H9 (cell line): ENCODE measurements at regions not wholly inside any gene's neighbourhood (a gene's known extent, or its start where the extent isn't known, plus 50 kb on each side); places are given as distances from the start of the nearest gene placed in this dataset.

Experiments
- DNase-seq: peaks from one replicate; pipeline ENCODE4 v3.0.0-alpha.2; 2017
- H2AFZ ChIP-seq: one replicate; pipeline ENCODE4 v1.6.1; 2013; ENCODE audit warnings: mild to moderate bottlenecking, low read length, control low read depth, moderate library complexity
- H2AK5ac ChIP-seq: 2 replicates; pipeline ENCODE4 v1.6.1; 2013; ENCODE audit warnings: low read length, control low read depth, mixed read lengths; ENCODE audit not compliant: insufficient read length
- H2BK120ac ChIP-seq: one replicate; pipeline ENCODE4 v1.6.1; 2013; ENCODE audit warnings: low read depth, mild to moderate bottlenecking, low read length, control low read depth, inconsistent platforms; ENCODE audit not compliant: poor library complexity, severe bottlenecking
- H2BK12ac ChIP-seq: 2 replicates; pipeline ENCODE4 v1.6.1; 2013; ENCODE audit warnings: low read length, control low read depth, mixed read lengths, low read depth; ENCODE audit not compliant: insufficient read length
- H2BK15ac ChIP-seq: 2 replicates; pipeline ENCODE4 v1.6.1; 2013; ENCODE audit warnings: low read depth, low read length, control low read depth
- H2BK20ac ChIP-seq: one replicate; pipeline ENCODE4 v1.6.1; 2013; ENCODE audit warnings: low read depth, mild to moderate bottlenecking, low read length, control low read depth, inconsistent platforms; ENCODE audit not compliant: poor library complexity, severe bottlenecking
- H2BK5ac ChIP-seq: 2 replicates; pipeline ENCODE4 v1.6.1; 2013; ENCODE audit warnings: low read length, control low read depth, mixed read lengths; ENCODE audit not compliant: insufficient read length
- H3K14ac ChIP-seq: 2 replicates; pipeline ENCODE4 v1.6.1; 2013; ENCODE audit warnings: low read length, control low read depth; ENCODE audit not compliant: insufficient read depth
- H3K18ac ChIP-seq: 2 replicates; pipeline ENCODE4 v1.6.1; 2013; ENCODE audit warnings: low read depth, mild to moderate bottlenecking, mixed read lengths, low read length, control low read depth; ENCODE audit not compliant: insufficient read length
- H3K23ac ChIP-seq: 2 replicates; pipeline ENCODE4 v1.6.1; 2013; ENCODE audit warnings: low read length, control low read depth, mixed read lengths, low read depth; ENCODE audit not compliant: insufficient read length
- H3K23me2 ChIP-seq: 2 replicates; pipeline ENCODE4 v1.6.1; 2013; ENCODE audit warnings: low read depth, mild to moderate bottlenecking, mixed read lengths, low read length, control low read depth; ENCODE audit not compliant: insufficient read length, poor library complexity, severe bottlenecking
- H3K27ac ChIP-seq: 2 replicates; pipeline ENCODE4 v1.5.1; 2013; ENCODE audit warnings: low read length, control low read depth, mixed read lengths, low read depth; ENCODE audit not compliant: insufficient read length
- H3K27me3 ChIP-seq: 2 replicates; pipeline ENCODE4 v1.6.1; 2013; ENCODE audit warnings: low read length, control low read depth, inconsistent platforms; ENCODE audit not compliant: insufficient read depth
- H3K4ac ChIP-seq: 2 replicates; pipeline ENCODE4 v1.6.1; 2013; ENCODE audit warnings: low read depth, mild to moderate bottlenecking, control low read depth, inconsistent platforms, low read length, moderate library complexity
- H3K4me1 ChIP-seq: 2 replicates; pipeline ENCODE4 v1.6.1; 2013; ENCODE audit warnings: low read length, control low read depth, inconsistent platforms; ENCODE audit not compliant: insufficient read depth
- H3K4me2 ChIP-seq: 2 replicates; pipeline ENCODE4 v1.6.1; 2013; ENCODE audit warnings: low read length, control low read depth, mixed read lengths; ENCODE audit not compliant: insufficient read length, insufficient read depth
- H3K56ac ChIP-seq: 2 replicates; pipeline ENCODE4 v1.6.1; 2013; ENCODE audit warnings: low read depth, mild to moderate bottlenecking, mixed read lengths, low read length, control low read depth; ENCODE audit not compliant: insufficient read length
- H3K79me1 ChIP-seq: 2 replicates; pipeline ENCODE4 v1.6.1; 2013; ENCODE audit warnings: low read depth, mild to moderate bottlenecking, moderate library complexity, low read length, control low read depth, inconsistent platforms; ENCODE audit not compliant: insufficient read depth, poor library complexity, severe bottlenecking
- H3K79me2 ChIP-seq: 2 replicates; pipeline ENCODE4 v1.6.1; 2013; ENCODE audit warnings: low read length, control low read depth, inconsistent platforms; ENCODE audit not compliant: insufficient read depth
- H3K9ac ChIP-seq: 2 replicates; pipeline ENCODE4 v1.6.1; 2013; ENCODE audit warnings: low read length, control low read depth, mixed read lengths; ENCODE audit not compliant: insufficient read length; ENCODE audit errors: extremely low read depth
- H3K9me3 ChIP-seq: one replicate; pipeline ENCODE4 v1.6.1; 2013; ENCODE audit warnings: low read depth, low read length, inconsistent platforms; ENCODE audit not compliant: control insufficient read depth
- H3T11ph ChIP-seq: one replicate; pipeline ENCODE4 v1.6.1; 2013; ENCODE audit warnings: mild to moderate bottlenecking, low read length, control low read depth, inconsistent platforms
- H4K20me1 ChIP-seq: one replicate; pipeline ENCODE4 v1.6.1; 2013; ENCODE audit not compliant: control insufficient read depth, insufficient read length, insufficient read depth
- H4K5ac ChIP-seq: 2 replicates; pipeline ENCODE4 v1.6.1; 2013; ENCODE audit warnings: low read depth, mild to moderate bottlenecking, mixed read lengths, low read length, control low read depth; ENCODE audit not compliant: insufficient read length
- H4K8ac ChIP-seq: replicated peaks from 2 replicates; pipeline ENCODE4 v1.6.1; 2013; ENCODE audit warnings: low read length, control low read depth, mixed read lengths, low read depth; ENCODE audit not compliant: insufficient read length
- H4K91ac ChIP-seq: 2 replicates; pipeline ENCODE4 v1.6.1; 2013; ENCODE audit warnings: low read depth, mild to moderate bottlenecking, moderate library complexity, mixed read lengths, low read length, control low read depth; ENCODE audit not compliant: insufficient read length
- H3K27ac Mint-ChIP-seq, 3 experiments: 2 replicates in 2 of 3; 3 replicates in 1 of 3; pipeline ENCODE4 v1.8.0; 2020 to 2021; ENCODE audit warnings: mixed read lengths in 3 of 3, mild to moderate bottlenecking in 1 of 3, moderate library complexity in 1 of 3
- H3K27me3 Mint-ChIP-seq: 2 replicates; pipeline ENCODE4 v1.8.0; 2021; ENCODE audit warnings: low read depth, mild to moderate bottlenecking, moderate library complexity, mixed read lengths
- H3K36me3 Mint-ChIP-seq, 3 experiments: 2 replicates in 2 of 3; 3 replicates in 1 of 3; pipeline ENCODE4 v1.8.0; 2020 to 2021; ENCODE audit warnings: low read depth in 3 of 3, mixed read lengths in 3 of 3; ENCODE audit not compliant: insufficient read depth in 1 of 3
- H3K4me1 Mint-ChIP-seq, 2 experiments: 2 replicates each; pipeline ENCODE4 v1.8.0; 2020; ENCODE audit warnings: mixed read lengths in 2 of 2
- H3K4me3 Mint-ChIP-seq, 2 experiments: 2 replicates in 1 of 2; 3 replicates in 1 of 2; pipeline ENCODE4 v1.8.0; 2020 to 2021; ENCODE audit warnings: mild to moderate bottlenecking in 2 of 2, mixed read lengths in 2 of 2, moderate library complexity in 1 of 2
- H3K9me3 Mint-ChIP-seq, 2 experiments: 2 replicates in 1 of 2; 3 replicates in 1 of 2; pipeline ENCODE4 v1.8.0; 2020; ENCODE audit warnings: mild to moderate bottlenecking in 2 of 2, mixed read lengths in 2 of 2, moderate library complexity in 1 of 2
- WGBS: extraction: QIAGEN DNeasy Blood & Tissue Kit; methylation state at CpG from one replicate; pipeline ENCODE4 v1.1.7; 2013; ENCODE audit warnings: missing lambda C conversion rate, low lambda C conversion rate, mixed read lengths; ENCODE audit not compliant: insufficient read length; ENCODE audit errors: extremely low coverage; 5-methylcytosine and 5-hydroxymethylcytosine counted together
- TF ChIP-seq, protein P1 (sequence below): fragments of 200-600 bp; sonication (generic); conservative IDR thresholded peaks from 3 replicates; pipeline ENCODE4 v1.8.0; 2021; ENCODE audit warnings: antibody characterized with exemption, mild to moderate bottlenecking

GRCh38 chr4:181323061-181323460 is 920.1 kb upstream of the TENM3 start:
- Mint-ChIP-seq H3K27me3 (no peaks in the 10 kb centered on the region), H3K27ac (no peak overlapping the region), H3K9me3 (no peaks in the 10 kb centered on the region; a peak in 1 of 5 replicates), H3K4me3 (no peak overlapping the region), H3K36me3 (no peaks in the 10 kb centered on the region), H3K4me1 (peaks cover 2 to 8% of the 10 kb centered on the region in 2 experiments; a peak in 3 of 4 replicates)
- Histone ChIP-seq H3K14ac (no peak overlapping the region), H3K56ac (no peak overlapping the region), H3K23me2 (no peaks in the 10 kb centered on the region), H3K4ac (no peak overlapping the region), H3K18ac (no peak overlapping the region), H2BK20ac (no peak overlapping the region), H3K79me1 (no peaks in the 10 kb centered on the region), H4K8ac (no peak overlapping the region), H2AFZ (no peak overlapping the region), H2BK15ac (no peak overlapping the region), H3K23ac (no peak overlapping the region), H3K27me3 (no peaks in the 10 kb centered on the region), H3K27ac (no peak overlapping the region), H2BK5ac (no peak overlapping the region), H2AK5ac (no peak overlapping the region), H4K5ac (no peak overlapping the region), H3T11ph (no peak overlapping the region), H3K79me2 (no peaks in the 10 kb centered on the region), H2BK120ac (no peak overlapping the region), H3K9ac (no peak overlapping the region), H4K91ac (no peak overlapping the region), H2BK12ac (no peak overlapping the region), H4K20me1 (no peaks in the 10 kb centered on the region), H3K4me1 (no peaks in the 10 kb centered on the region; the same call in 1 of the 2 replicates), H3K4me2 (no peak overlapping the region), H3K9me3 (no peaks in the 10 kb centered on the region)
- no CpG with 5 or more reads among the region's 2 CpGs for WGBS
- DNase-seq: no peak
- TF ChIP-seq, protein P1, sequence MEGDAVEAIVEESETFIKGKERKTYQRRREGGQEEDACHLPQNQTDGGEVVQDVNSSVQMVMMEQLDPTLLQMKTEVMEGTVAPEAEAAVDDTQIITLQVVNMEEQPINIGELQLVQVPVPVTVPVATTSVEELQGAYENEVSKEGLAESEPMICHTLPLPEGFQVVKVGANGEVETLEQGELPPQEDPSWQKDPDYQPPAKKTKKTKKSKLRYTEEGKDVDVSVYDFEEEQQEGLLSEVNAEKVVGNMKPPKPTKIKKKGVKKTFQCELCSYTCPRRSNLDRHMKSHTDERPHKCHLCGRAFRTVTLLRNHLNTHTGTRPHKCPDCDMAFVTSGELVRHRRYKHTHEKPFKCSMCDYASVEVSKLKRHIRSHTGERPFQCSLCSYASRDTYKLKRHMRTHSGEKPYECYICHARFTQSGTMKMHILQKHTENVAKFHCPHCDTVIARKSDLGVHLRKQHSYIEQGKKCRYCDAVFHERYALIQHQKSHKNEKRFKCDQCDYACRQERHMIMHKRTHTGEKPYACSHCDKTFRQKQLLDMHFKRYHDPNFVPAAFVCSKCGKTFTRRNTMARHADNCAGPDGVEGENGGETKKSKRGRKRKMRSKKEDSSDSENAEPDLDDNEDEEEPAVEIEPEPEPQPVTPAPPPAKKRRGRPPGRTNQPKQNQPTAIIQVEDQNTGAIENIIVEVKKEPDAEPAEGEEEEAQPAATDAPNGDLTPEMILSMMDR: no peak
